ENCODE measurements at regions not wholly inside any gene's neighbourhood (a gene's known extent, or its start where the extent isn't known, plus 50 kb on each side); places are given as distances from the start of the nearest gene placed in this dataset.

- TF ChIP-seq POLR2A (IDR thresholded peaks at IDR 0.05) (no peak), CTCF (IDR thresholded peaks at IDR 0.05) (no peak)
- Histone ChIP-seq H3K4me1 (peaks cover 5 to 17% of the 10 kb centered on the region in 2 donors), H3K4me3 (no peak overlapping the region), H3K27ac (peak overlapping the region; percentile 54 to 74), H3K27me3 (no peaks in the 10 kb centered on the region), H3K36me3 (no peaks in the 10 kb centered on the region), H3K9me3 (no peaks in the 10 kb centered on the region)
- intact Hi-C loops (cut with DNase I; ENCODE audit: low total_unique reads): no loop called here
- no peak for DNase-seq
Observed at GRCh38 chr7:130987092-130987491, 253.1 kb upstream of the KLF14 start.

- Histone ChIP-seq H3K27me3 (no peaks in the 10 kb centered on the region), H3K36me3 (no peaks in the 10 kb centered on the region), H3K4me3 (no peak overlapping the region), H3K27ac (peak overlapping the region; percentile 50 to 85), H3K4me1 (peaks cover 5 to 18% of the 10 kb centered on the region in 2 donors), H3K9me3 (no peaks in the 10 kb centered on the region)
- intact Hi-C loops (cut with DNase I; ENCODE audit: low total_unique reads): no loop called here
- TF ChIP-seq CTCF (IDR thresholded peaks at IDR 0.05) (no peak), POLR2A (IDR thresholded peaks at IDR 0.05) (no peak)
- no peak for DNase-seq
Observed at GRCh38 chr7:130988443-130988842, 254.4 kb upstream of the KLF14 start.

- H3K27ac ChIP-seq: peak overlapping the region; percentile 50 to 85
- peaks cover 5 to 21% of the 10 kb centered on the region in 2 donors for H3K4me1 ChIP-seq
- no peak for TF ChIP-seq CTCF (IDR thresholded peaks at IDR 0.05)
- TF ChIP-seq POLR2A (IDR thresholded peaks at IDR 0.05): no peak
- no peak for DNase-seq
- H3K36me3 ChIP-seq: no peaks in the 10 kb centered on the region
- intact Hi-C loops (cut with DNase I; ENCODE audit: low total_unique reads): no loop called here
- H3K4me3 ChIP-seq: no peak overlapping the region
- H3K9me3 ChIP-seq: no peaks in the 10 kb centered on the region
- H3K27me3 ChIP-seq: no peaks in the 10 kb centered on the region
Observed at GRCh38 chr7:130989101-130989795, 255.2 kb upstream of the KLF14 start.

- H3K4me3 ChIP-seq: no peak overlapping the region
- no peaks in the 10 kb centered on the region for H3K27me3 ChIP-seq
- no peaks in the 10 kb centered on the region for H3K9me3 ChIP-seq
- intact Hi-C loops (cut with DNase I; ENCODE audit: low total_unique reads): loop anchor here (10.0 kb wide), 1 partner anchor 86 kb away; no protein-coding TSS in a partner anchor
- peaks cover 8 to 28% of the 10 kb centered on the region in 2 donors for H3K4me1 ChIP-seq
- no peak for DNase-seq
- TF ChIP-seq POLR2A (IDR thresholded peaks at IDR 0.05) (no peak), CTCF (IDR thresholded peaks at IDR 0.05) (no peak)
- H3K36me3 ChIP-seq: no peaks in the 10 kb centered on the region
- peak overlapping the region; percentile 50 to 85 for H3K27ac ChIP-seq
Observed at GRCh38 chr7:130990178-130990832, 256.3 kb upstream of the KLF14 start.

GRCh38 chr7:130993671-130994365, 259.8 kb upstream of the KLF14 start:
- no peaks in the 10 kb centered on the region for H3K36me3 ChIP-seq
- TF ChIP-seq POLR2A (IDR thresholded peaks at IDR 0.05) (no peak), CTCF (IDR thresholded peaks at IDR 0.05) (no peak)
- peak overlapping the region in 1 of 2 donors; percentile 3 for H3K4me3 ChIP-seq
- H3K27ac ChIP-seq: peak overlapping the region; percentile 70 to 85
- no peaks in the 10 kb centered on the region for H3K9me3 ChIP-seq
- peaks cover 25 to 38% of the 10 kb centered on the region in 2 donors for H3K4me1 ChIP-seq
- DNase-seq: no peak
- intact Hi-C loops (cut with DNase I; ENCODE audit: low total_unique reads): loop anchor here (10.0 kb wide), 1 partner anchor 89 kb away; no protein-coding TSS in a partner anchor
- H3K27me3 ChIP-seq: no peaks in the 10 kb centered on the region
